B cell (primary cell): ENCODE measurements at regions not wholly inside any gene's neighbourhood (a gene's known extent, or its start where the extent isn't known, plus 50 kb on each side); places are given as distances from the start of the nearest gene placed in this dataset.

Source experiments
- ATAC-seq: fragments of 200-7000 bp; cut with Tn5 transposase; one replicate; pipeline ENCODE4 v1.10.0; 2021; ENCODE audit warnings: low read depth, mild to moderate bottlenecking, moderate number of reproducible peaks, moderate library complexity
- CTCF ChIA-PET: fragments of 350-600 bp; sonication (Branson Sonifier 250); formaldehyde crosslinking; loops from one replicate; lab custom pipeline; 2021; ENCODE audit warnings: antibody characterized with exemption, inconsistent platforms; lab: Charles Lee
- POLR2A ChIA-PET: fragments of 350-600 bp; sonication (Branson Sonifier 250); formaldehyde crosslinking; loops from one replicate; lab custom pipeline; 2021; ENCODE audit warnings: antibody characterized with exemption; lab: Charles Lee
- DNase-seq: peaks from one replicate; pipeline ENCODE4 v3.0.0; 2013
- H2AFZ ChIP-seq: 2 replicates; pipeline ENCODE4 v1.6.1; 2012; ENCODE audit warnings: mild to moderate bottlenecking, low read depth, low read length; ENCODE audit not compliant: insufficient read depth, poor library complexity, severe bottlenecking
- H3K27ac ChIP-seq, 2 donors: 1 replicate in 1 of 2; 2 replicates in 1 of 2; pipeline ENCODE4 v1.5.1; 2012 to 2013; ENCODE audit warnings: low read length in 2 of 2, mild to moderate bottlenecking in 2 of 2, moderate library complexity in 1 of 2
- H3K27me3 ChIP-seq, 4 experiments: fragments of 200-600 bp in 1 of 4; sonication (generic) in 1 of 4; replicated peaks in 1 of 4; 1 replicate in 2 of 4; 2 replicates in 2 of 4; pipeline versions ENCODE4 v1.6.1 to v1.7.0; 2013 to 2016; ENCODE audit warnings: low read length in 3 of 4, mild to moderate bottlenecking in 2 of 4, mixed read lengths in 1 of 4, moderate library complexity in 1 of 4; ENCODE audit not compliant: insufficient read depth in 4 of 4, control insufficient read depth in 3 of 4; ENCODE audit errors: control extremely low read depth in 1 of 4
- H3K36me3 ChIP-seq, 2 experiments: replicated peaks in 1 of 2; 1 replicate in 1 of 2; 2 replicates in 1 of 2; pipeline versions ENCODE4 v1.6.1 to v1.7.1; 2013; ENCODE audit warnings: low read length in 1 of 2; ENCODE audit not compliant: insufficient read depth in 2 of 2, control insufficient read depth in 1 of 2; ENCODE audit errors: control extremely low read depth in 1 of 2, extremely low read depth in 1 of 2
- H3K4me1 ChIP-seq, 2 donors: fragments of 200-600 bp in 1 of 2; sonication (generic) in 1 of 2; 1 replicate in 1 of 2; 2 replicates in 1 of 2; pipeline versions ENCODE4 v1.5.1 to v1.6.1; 2013 to 2017; ENCODE audit warnings: low read length in 2 of 2; ENCODE audit not compliant: control insufficient read depth in 2 of 2, insufficient read depth in 2 of 2
- H3K4me2 ChIP-seq: replicated peaks from 2 replicates; pipeline ENCODE3; 2012; ENCODE audit warnings: mild to moderate bottlenecking, low read depth, low read length; ENCODE audit not compliant: poor library complexity, severe bottlenecking
- H3K4me3 ChIP-seq, 5 experiments: fragments of 200-600 bp in 1 of 5; sonication (generic) in 1 of 5; 1 replicate in 3 of 5; 2 replicates in 2 of 5; pipeline versions ENCODE4 v1.5.1 to v1.7.0; 2011 to 2016; ENCODE audit warnings: low read length in 4 of 5, mild to moderate bottlenecking in 4 of 5, low read depth in 2 of 5, control low read depth in 1 of 5, moderate library complexity in 1 of 5; ENCODE audit not compliant: insufficient read depth in 1 of 5; ENCODE audit errors: control extremely low read depth in 1 of 5, extremely low read depth in 1 of 5
- H3K79me2 ChIP-seq: fragments of 200-600 bp; sonication (generic); one replicate; pipeline ENCODE4 v1.6.0; 2016; ENCODE audit warnings: low read length; ENCODE audit not compliant: control insufficient read depth, insufficient read depth
- H3K9ac ChIP-seq: fragments of 200-600 bp; sonication (generic); 2 replicates; pipeline ENCODE4 v1.6.1; 2017; ENCODE audit warnings: mild to moderate bottlenecking, low read length, moderate library complexity
- H3K9me3 ChIP-seq, 3 donors: one replicate each; pipeline versions ENCODE4 v1.6.1 to v1.7.1; 2013; ENCODE audit warnings: low read length in 2 of 3; ENCODE audit not compliant: control insufficient read depth in 2 of 3, insufficient read depth in 1 of 3; ENCODE audit errors: control extremely low read depth in 1 of 3
- H4K20me1 ChIP-seq: 2 replicates; pipeline ENCODE4 v1.6.0; 2012; ENCODE audit warnings: mild to moderate bottlenecking, low read length; ENCODE audit not compliant: insufficient read depth, control insufficient read depth, poor library complexity, severe bottlenecking
- H3K27ac Mint-ChIP-seq: one replicate; pipeline ENCODE4 v1.8.0; 2021; ENCODE audit warnings: mixed read lengths
- H3K27me3 Mint-ChIP-seq: one replicate; pipeline ENCODE4 v1.8.0; 2021; ENCODE audit warnings: mixed read lengths
- H3K4me1 Mint-ChIP-seq: one replicate; pipeline ENCODE4 v1.8.0; 2021; ENCODE audit warnings: mixed read lengths
- H3K4me3 Mint-ChIP-seq: one replicate; pipeline ENCODE4 v1.8.0; 2021; ENCODE audit warnings: mixed read lengths
- H3K9me3 Mint-ChIP-seq: one replicate; pipeline ENCODE4 v1.8.0; 2022; ENCODE audit warnings: mixed read lengths; ENCODE audit not compliant: insufficient read depth
- CTCF ChIP-seq: fragments of 200-600 bp; IDR thresholded peaks from one replicate; pipeline ENCODE4 v1.8.0; 2022; ENCODE audit warnings: antibody characterized with exemption, mild to moderate bottlenecking
- EZH2 ChIP-seq: IDR thresholded peaks from 2 replicates; pipeline ENCODE4 v1.6.1; 2012; ENCODE audit warnings: borderline replicate concordance, low read depth, mild to moderate bottlenecking, moderate library complexity, low read length; ENCODE audit not compliant: insufficient read depth, poor library complexity, severe bottlenecking
- WGBS: methylation state at CpG from one replicate; pipeline ENCODE4 v1.1.5; 2013; ENCODE audit warnings: missing lambda C conversion rate; ENCODE audit not compliant: insufficient coverage; 5-methylcytosine and 5-hydroxymethylcytosine counted together
- intact Hi-C: fragments of 100-400 bp; cut with micrococcal nuclease; formaldehyde crosslinking; loops from one replicate; pipeline ENCODE4 v1.10.0; 2022

GRCh38 chr12:42021469-42021868, 123.2 kb downstream of the GXYLT1 start:
- H3K27ac Mint-ChIP-seq: no peak overlapping the region
- CTCF ChIA-PET: interaction anchor here (0.7 to 1.3 kb wide), 3 partner anchors 10 to 745 kb away, joined by 3 to 4 read pairs (median 3); no protein-coding TSS in a partner anchor

GRCh38 chr12:42020226-42020625, 124.4 kb downstream of the GXYLT1 start:
- ChIA-PET POLR2A (interaction anchor here (0.7 kb wide), 1 partner anchor 113 kb away, joined by 5 read pairs; no protein-coding TSS in a partner anchor), CTCF (interaction anchor here (1.3 kb wide), 1 partner anchor 9 kb away, joined by 4 read pairs; no protein-coding TSS in a partner anchor)
- peaks cover 8% of the 10 kb centered on the region for H3K27me3 Mint-ChIP-seq

More at GRCh38 chr12:42021469-42021868, 123.2 kb downstream of the GXYLT1 start:
- H3K9ac ChIP-seq: no peak overlapping the region
- H3K9me3 Mint-ChIP-seq: no peaks in the 10 kb centered on the region
- no peak for TF ChIP-seq CTCF
- TF ChIP-seq EZH2: no peak
- peaks cover 0 to 10% (median 0%) of the 10 kb centered on the region in 4 experiments for H3K27me3 ChIP-seq
- H3K9me3 ChIP-seq: no peaks in the 10 kb centered on the region
- H3K79me2 ChIP-seq: no peaks in the 10 kb centered on the region
- 0% methylated on average over 1 of the region's 4 CpGs for WGBS
- H3K4me3 ChIP-seq: no peak overlapping the region
- peaks cover 8 to 10% of the 10 kb centered on the region in 2 donors for H3K4me1 ChIP-seq
- POLR2A ChIA-PET: no interaction called here
- no peaks in the 10 kb centered on the region for H4K20me1 ChIP-seq
- no peak overlapping the region for H3K27ac ChIP-seq
- peaks cover 11% of the 10 kb centered on the region for H3K4me1 Mint-ChIP-seq
- intact Hi-C loops: no loop called here
- ATAC-seq (no peak), DNase-seq (no peak)
- H2AFZ ChIP-seq: no peak overlapping the region
- no peaks in the 10 kb centered on the region for H3K36me3 ChIP-seq
- H3K4me2 ChIP-seq: no peak overlapping the region
- H3K27me3 Mint-ChIP-seq: peaks cover 8% of the 10 kb centered on the region
- no peak overlapping the region for H3K4me3 Mint-ChIP-seq

More at GRCh38 chr12:42020226-42020625, 124.4 kb downstream of the GXYLT1 start:
- peaks cover 8 to 10% of the 10 kb centered on the region in 2 donors for H3K4me1 ChIP-seq
- ATAC-seq: no peak
- H3K27me3 ChIP-seq: peaks cover 0 to 10% (median 0%) of the 10 kb centered on the region in 4 experiments
- intact Hi-C loops: no loop called here
- no peak overlapping the region for H3K27ac ChIP-seq
- no peak overlapping the region for H3K4me3 ChIP-seq
- Mint-ChIP-seq H3K27ac (no peak overlapping the region), H3K4me1 (peaks cover 11% of the 10 kb centered on the region), H3K9me3 (no peaks in the 10 kb centered on the region), H3K4me3 (no peak overlapping the region)
- no peaks in the 10 kb centered on the region for H4K20me1 ChIP-seq
- H3K9me3 ChIP-seq: no peaks in the 10 kb centered on the region
- TF ChIP-seq EZH2: no peak
- TF ChIP-seq CTCF: no peak
- no peak overlapping the region for H3K9ac ChIP-seq
- no peaks in the 10 kb centered on the region for H3K79me2 ChIP-seq
- 71% methylated on average over 1 of the region's 4 CpGs for WGBS
- no peak overlapping the region for H3K4me2 ChIP-seq
- H2AFZ ChIP-seq: no peak overlapping the region
- no peaks in the 10 kb centered on the region for H3K36me3 ChIP-seq
- no peak for DNase-seq
